Inflammatory macrophage treated with lipopolysaccharide for 4 hours (primary cell): ENCODE measurements at regions not wholly inside any gene's neighbourhood (a gene's known extent, or its start where the extent isn't known, plus 50 kb on each side); places are given as distances from the start of the nearest gene placed in this dataset.

Experiments used
- DNase-seq: peaks from one replicate; pipeline ENCODE4 v3.0.0-alpha.2; 2020

DNA sequence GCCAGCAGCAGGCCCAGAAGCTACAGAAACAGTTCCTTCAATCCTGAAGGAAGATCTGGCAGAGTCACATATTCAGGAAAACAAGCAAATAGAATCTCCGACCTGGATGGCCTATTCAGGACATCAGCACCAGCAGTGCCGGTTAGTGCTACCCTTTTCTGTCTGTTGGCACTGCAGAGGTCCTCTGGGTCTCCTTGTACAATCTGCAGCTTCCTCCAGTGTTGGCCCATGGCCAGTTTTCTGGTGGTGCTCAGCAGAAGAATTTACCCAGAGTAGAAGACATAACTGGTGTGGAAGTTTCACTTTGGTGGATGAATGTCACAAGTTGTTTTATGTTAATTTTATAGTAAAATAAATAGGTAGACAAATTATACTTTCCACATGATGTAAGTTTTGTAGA lies 498.1 kb downstream of the COG6 start:
- no peak for DNase-seq

DNA sequence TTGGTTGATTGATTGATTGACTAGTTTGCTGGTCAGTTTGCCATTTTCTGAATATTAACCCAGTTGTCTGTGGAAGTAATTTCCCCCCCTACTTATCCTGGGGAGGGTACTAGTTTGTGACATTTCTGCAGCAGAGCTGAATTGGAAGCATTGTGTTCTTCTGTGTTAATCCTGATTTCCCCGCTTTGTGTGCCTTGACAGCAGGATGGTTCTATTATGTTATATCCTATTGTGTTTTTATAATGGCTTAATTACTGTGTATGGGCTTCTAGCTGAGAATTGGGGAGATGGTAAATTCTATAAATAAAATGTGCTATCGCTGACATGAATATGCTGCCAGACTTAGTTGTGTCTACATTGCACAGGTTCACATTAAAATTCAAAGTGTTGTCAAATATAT lies 499.7 kb downstream of the COG6 start:
- DNase-seq, result no peak

DNA sequence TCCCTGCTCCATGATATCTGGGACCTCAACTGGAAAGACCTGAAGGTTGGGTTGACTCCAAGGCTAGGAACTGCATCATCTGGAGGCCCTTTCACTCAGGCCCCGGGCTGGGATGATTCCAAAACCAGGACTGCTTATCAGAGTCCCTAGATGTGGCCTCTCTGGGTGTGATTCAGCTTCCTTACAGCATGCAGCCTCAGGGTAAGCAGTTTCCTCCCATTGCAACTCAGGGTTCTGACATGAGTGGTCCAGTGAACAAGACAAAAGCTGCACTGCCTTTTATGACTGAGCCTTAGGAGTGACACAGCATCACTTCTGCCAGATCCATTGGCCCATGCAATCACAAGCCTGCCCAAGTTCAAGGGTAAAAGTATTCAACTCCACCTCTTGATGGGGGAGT lies 502.8 kb downstream of the COG6 start:
- no peak for DNase-seq

DNA sequence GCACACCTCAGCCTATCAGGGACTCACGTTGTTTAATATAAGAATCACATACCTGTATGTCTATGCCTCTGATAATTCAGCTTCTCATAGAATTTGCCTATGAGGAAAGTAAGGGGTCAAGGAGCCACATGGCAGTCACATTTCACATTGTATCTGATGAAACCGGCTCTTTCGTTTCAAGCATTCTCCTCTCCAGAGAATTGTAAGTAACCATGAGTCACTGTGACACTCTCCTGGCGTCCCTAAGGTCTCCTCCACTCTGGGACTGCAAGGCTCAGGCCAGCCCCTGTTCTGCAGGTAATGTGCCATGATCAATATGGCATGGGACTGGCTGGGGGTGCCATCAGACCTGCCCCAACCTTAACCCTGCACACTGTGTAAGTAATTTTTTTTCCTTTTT lies 503.3 kb downstream of the COG6 start:
- no peak for DNase-seq

DNA sequence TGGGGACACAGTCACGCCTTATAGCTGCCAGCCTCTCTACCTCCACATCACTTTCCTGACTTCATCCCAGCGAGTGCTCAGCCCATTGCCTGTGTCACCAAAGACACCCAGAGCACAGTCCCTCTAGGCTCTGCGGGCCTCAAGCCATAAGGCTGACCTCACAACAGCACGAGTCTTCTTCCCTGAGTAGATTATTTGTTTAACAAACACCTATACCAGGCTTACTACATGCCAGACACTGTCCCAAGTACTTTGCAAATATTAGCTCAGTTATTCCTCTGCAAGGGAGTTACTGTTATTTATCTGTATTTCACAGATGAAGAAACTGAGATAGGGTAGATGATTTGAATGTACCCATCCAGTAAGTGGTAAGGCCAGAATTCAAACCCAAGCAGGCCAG lies 504.3 kb downstream of the COG6 start:
- DNase-seq, result no peak

DNA sequence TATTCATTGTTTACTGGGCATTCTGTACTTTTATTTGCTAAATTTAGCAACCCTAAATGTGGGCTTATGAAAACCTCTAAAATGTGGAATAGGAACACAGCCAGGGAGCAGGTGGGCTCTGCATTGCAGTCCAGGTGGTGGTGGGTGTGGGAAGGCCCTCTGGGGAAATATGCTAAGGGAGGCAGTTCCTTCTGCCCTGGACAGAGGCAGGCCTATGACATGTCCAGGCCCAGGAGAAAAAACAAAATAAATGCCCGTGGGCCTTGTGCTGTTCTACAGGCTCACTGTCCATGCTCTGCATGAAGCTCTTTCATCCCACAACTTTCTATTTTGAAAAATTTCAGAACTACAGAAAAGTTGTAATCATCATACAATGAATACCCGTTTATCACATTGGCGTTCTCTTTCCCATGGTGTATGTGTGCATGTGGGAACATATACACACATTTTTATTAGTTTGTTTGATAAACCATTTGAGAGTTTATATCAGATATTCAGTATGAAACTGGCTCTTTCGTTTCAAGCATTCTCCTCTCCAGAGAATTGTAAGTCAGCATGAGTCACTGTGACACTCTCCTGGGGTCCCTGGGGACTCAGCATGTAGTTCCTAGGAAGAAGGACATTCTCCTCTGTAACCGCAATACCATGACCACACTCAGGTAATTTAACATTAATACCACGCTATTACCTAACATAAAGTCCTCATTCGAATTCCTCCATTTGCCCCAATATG lies 505.3 kb downstream of the COG6 start:
- DNase-seq, result no peak

DNA sequence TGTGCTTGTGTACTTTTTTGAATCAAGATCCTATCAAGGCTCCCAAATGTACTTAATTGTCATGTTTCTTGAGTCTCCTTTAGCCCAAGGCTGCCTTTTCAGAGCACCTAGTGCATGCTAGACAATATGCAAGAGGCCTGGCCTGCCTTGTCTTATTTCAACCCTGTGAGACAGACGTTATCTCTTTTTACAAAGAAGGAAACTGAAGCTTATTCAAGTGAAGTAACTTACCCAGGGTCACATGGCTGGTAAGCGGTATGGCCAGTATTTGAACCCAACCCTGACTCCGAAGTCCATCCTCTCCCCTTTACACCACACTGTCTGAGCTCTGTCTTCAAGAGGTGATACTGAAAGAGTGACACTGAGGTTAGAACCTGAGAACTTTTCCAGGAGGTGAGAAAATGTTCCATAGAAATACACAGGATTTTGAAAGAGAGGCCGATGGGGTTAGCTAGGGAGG lies 505.1 kb downstream of the FOXO1 start:
- no peak for DNase-seq

DNA sequence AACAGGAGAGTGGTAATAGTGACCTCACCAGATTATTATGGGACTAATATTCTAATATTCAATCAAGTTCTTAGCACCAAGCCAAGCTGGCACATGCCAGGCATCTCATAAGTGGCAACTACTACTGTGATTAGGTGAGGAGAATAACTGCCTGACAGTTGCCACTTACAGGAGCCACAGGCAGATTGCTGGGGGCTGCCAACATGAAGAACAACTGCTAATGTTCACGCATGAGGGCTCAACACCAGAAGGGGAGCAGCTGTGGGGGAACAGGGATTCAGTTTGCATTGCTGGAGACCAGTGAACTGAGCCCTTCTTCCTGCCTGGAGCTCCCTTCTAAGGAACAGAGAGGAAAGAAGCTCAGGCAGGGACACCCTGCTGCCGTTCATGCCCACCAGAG lies 504.5 kb downstream of the FOXO1 start:
- no peak for DNase-seq

DNA sequence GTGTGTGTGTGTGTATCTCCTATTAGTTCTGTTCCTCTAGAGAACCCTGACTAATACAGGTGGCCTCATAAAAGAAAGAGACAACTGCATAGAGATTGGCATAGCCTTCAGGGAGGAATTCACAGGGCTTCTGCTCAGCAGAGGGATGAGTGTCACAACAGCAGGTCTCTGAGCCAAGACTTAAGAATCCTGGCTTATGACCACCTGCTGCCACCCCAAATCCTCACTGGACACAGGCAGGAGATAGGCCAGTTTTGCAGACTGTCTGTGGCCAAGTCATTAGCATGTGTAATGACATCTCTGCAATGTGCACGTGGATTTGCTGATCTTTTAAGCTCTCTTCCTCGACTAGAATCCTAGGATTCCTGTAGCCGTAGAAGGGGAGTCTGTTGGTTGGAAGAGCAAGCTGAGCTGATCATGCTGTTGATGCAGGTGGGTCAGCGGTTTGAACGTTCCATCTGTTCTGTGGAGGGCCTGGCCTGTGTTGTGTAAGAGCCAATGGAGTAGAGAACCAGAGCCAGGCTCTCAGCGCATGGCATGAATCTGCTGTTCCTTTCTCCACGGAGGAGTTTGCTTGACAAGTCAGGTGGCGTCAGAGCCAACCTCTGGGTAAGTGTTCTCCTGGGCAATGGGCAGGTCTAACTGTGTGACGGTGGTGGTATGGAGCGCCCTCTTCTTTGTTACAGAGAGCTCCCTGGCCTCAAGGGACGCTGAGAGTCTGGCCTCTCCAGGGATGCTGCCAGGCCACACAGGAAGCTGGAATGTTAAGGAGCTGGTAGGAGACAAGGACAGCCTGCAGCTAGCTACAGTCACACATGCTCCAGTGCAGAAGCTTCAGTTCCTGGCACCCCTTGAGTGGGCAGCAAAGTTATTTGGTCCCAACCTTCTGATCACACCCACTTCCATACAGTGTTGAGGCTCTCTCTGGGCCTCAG lies 503.1 kb downstream of the FOXO1 start:
- DNase-seq, result no peak

DNA sequence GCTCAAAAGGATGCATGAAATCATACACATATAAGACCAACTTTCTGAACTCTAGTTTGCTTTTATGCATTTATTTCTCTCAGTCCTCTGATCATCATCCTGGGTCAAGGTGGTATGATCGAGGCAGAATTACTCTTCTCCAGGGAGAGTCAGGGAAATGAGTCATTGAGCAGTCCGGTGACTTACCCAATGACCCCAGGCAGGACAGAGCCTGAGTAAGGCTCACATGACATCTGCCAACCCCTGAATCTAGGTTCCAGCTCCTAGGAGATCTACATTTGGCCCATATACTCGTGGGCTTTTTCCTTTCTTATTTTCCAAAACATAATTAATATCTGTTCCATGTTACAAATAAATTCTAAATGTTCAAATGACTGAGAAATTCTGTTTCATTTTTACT lies 502.3 kb downstream of the FOXO1 start:
- DNase-seq, result peak; percentile 62

DNA sequence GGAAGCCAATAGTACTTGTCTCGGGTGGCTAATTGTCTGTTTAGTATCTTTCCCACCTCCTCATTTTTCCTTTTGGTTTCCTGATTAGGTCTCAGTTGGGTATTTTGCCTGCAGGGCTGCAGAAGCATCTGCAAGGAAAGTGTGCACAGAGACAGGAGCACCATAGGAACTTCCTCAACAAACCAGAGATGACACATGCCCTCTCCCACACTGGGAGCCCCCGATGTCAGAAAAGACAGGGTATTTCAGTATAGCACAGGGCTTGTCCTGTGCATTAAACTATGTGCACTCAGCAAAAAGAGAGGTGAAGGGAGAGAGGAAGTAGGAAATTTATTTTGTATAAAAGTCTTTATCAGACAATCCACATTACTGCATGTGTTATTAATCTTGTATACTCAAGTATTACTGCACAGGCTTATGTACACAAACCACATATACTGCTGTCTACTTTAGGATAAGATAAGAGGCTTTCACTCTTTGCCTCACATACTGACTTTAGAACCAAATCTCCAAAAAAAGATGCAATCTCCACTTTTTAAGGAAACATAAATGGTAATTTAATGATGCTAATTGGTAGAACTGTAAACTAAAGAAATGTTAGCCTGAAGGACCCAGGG lies 501.0 kb downstream of the FOXO1 start:
- DNase-seq, result peak; percentile 36

DNA sequence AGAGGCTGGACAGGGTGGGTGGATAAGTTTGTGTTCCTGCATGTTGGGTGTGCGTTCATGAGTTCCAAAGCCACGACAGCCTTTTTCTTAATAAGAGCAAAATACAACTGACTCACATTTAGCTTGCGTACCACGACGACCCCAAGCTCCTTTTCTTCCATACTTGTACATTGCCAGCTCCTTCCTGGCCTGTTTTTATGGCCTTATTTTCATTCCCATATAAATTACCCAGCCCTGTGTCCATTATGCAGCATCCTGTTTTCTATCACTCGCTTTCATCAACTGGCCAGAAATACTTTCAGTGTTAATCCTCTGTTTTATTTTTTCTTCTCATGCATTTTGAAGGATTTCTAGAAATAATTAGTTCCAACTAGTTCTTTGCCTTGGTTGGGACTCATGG lies 499.1 kb downstream of the FOXO1 start:
- DNase-seq, result no peak

DNA sequence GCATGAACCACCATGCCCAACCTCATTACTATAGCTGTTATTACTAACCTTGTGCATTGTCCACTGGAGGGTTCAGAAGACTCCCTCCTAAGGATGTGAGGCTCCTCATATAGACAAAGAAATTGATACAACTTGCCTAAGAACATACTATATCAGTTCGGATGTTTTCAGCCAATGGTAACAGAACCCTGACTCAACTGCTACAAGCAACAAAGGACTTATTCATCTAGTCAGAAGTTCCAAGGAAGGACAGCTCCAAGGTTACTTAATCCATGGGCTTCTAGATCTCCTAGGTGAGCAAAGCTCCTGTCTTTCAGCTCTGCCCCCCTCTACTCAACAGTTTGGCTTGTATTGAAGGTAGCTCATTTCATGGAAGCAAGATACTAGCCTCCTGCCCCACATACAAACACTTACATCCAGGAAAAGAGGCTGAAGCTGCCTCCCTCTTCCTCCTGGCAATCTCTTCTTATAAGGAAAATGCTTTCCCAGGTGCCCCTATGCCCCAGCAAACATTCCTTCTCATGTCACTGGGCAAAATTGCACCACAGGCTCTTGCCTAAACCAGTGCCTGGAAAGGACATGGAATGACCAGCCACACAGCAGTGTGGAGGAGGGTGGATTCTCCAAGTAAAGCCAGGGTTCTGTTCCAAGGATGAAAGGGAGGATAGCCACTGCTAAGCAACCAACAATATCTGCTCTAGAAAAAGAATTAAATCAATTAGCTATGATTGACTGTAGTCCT lies 497.8 kb downstream of the FOXO1 start:
- no peak for DNase-seq

DNA sequence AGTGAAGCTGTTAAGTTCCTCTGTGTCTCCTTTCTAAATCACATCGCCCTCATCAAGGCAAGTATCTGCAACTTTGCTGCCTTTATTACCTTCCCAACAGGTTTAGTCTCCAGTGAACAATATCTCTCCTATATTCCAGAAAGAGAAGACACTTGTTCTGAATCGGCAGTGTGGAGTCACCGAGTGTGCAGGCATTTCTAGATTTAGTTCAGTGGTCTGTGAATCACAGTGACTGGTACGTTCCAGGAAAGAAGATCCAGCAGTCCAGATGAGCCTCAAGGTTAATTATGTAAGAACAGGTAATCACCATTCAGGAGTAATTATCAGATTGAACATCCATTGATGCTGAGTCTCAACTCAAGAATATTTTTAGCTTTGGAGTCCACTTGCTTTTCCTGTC lies 497.0 kb downstream of the FOXO1 start:
- DNase-seq, result no peak

DNA sequence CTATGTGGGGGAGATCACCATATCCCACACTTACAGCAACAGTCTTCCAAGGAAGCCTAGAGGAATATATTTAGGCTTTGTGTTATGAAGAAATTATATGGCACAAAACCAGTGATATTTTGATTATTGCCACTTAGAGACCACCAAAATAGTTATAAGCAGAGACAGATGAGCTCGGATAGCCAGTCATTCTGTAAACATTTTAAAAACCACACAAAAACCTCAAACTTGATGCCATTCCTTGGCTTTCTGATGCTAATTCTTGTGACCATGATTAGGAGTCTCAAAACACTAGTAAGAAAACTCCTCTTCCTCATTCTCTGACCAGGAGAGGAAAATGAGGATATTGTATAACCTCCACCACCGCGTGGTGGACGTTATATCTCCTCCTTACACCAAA lies 496.4 kb downstream of the FOXO1 start:
- peak; percentile 18 for DNase-seq

DNA sequence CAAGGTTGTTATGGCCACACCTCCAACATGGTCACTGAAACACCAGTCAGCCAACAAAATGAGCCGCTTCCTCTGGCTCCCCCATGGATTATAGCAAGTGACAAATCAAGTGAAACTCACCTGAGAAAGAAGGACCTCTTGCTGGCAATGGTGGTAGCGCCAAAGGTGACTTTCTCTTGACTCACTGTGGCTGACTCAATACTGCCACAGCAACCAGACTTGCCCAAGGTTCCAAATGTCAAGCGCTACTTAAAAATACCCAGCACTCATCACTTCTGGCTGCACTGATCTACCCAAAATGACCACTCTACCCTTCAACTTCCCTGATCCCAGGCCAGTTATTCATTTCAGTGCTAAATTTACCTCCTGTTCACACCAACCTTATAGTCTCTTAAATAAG lies 495.5 kb downstream of the FOXO1 start:
- no peak for DNase-seq

DNA sequence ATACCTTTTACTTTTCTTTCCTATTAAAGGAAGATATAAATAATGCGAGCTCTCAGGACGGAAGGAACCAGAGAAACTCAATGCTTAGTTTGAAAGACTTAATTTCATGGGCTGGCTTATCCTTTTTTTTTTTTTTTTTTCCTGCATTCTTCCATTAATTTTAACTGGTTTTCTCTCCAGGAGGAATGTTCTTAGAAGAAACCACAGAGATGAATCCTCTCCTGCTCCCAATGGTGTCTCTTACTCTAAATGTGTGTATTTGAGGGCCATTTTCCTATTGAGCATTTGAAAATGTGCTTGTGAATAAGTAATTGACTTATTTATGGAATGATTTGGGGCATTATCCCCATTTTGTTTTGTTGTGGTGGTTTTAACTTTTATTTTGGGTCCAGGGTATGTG lies 494.9 kb downstream of the FOXO1 start:
- DNase-seq, result no peak

DNA sequence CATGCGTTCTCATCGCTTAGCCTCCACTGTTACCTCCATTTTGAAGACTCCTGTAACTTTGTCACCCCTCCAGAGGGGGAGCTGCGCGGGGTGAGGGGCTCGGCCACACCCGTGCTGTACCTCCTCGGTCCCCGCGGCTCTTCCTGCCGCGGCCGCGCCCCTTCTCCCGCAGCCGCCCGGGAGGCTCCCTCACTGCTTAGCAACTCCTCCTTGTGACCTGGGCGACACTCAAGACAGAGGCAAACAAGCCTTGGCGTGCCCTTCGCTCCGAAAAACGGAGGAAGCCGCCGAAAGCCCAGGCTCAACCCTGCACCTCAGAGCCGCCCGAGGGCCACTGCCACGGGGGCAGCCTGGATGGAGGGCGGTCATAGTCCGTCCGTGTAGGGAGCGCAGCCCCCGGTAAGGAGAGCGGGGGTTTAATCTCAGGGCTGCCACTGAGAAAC lies 494.3 kb downstream of the FOXO1 start:
- DNase-seq, result no peak

DNA sequence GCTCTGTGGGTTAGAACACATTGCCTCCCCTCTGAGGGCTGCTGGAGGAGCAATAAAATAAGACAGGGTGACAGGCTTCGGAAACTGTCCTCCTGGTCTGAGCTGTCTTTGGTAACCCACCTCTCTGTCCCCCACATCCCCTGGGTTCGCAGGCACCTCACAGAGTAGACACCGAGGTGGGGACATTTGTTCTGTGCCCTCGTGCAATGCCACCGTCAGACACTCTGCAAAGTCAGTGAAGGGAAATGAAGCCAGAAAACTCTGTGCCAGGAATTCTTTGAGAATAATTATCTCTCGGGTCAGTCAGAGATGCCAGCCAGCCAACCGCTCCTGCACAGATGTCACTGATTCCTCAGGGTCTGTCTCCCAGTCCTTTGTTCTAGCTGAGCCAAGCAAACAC lies 493.6 kb downstream of the FOXO1 start:
- no peak for DNase-seq

DNA sequence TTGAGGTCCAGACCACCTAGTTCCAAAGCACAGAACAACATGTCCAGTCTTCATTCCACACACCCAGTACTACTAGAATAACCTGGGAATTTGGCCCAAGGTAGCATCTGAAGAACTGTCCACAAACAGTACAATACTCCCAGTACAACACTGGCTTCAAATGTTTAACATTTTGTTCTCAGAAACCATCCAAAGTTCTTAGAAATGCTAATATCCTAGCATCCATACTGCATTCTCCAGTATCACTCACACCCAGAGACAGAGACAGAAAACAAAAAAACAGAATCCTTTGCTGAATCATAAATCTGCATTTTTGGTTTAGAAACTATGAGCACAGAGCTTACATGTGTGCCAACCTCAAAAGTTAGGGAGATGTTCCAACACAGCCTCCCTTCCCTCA lies 490.8 kb downstream of the FOXO1 start:
- DNase-seq, result no peak

DNA sequence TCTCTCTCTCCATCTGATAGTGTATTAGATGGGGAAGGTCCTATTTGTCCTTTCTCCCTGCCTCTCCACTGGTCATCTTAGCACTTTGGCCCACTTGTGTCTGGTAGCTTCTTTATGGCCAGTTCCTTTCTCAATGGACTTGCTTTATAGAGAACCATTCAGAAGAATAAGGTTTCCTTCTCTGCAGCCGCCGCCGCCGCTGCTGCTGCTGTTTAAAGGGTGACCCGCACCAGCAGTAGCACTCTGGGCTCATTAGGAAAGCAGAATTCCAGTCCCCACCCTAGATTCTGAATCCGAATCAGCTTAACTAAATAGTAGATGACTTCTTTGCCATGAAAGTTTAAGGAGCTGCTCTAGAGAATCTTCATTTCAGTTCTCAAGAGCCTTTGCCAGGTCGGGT lies 490.2 kb downstream of the FOXO1 start:
- DNase-seq, result no peak

DNA sequence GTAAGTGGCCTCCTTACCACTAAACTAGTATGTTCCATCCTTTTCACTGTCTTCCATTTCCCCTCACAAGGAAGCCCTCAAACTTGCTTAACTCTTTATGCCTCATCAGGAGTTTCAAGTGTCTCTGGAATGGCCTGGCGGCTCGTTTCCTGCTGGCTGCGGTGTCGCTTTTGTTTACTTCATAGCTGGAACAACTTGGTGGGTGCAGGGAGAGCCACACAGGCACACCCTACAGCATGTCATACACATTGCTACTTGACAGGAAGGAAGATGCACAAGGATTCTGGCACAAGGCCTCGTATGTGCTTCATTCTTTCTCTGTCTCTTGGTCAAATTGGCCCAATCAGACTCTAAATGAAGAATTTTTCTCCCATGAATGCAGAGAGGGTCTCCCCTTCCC lies 488.3 kb downstream of the FOXO1 start:
- DNase-seq, result no peak
